ENCODE measurements at regions not wholly inside any gene's neighbourhood (a gene's known extent, or its start where the extent isn't known, plus 50 kb on each side); places are given as distances from the start of the nearest gene placed in this dataset.

- H3K9me3 Mint-ChIP-seq: no peaks in the 10 kb centered on the region
- DNase-seq: no peak
- no peaks in the 10 kb centered on the region for H3K4me1 Mint-ChIP-seq
- H3K4me3 Mint-ChIP-seq: no peak overlapping the region
- no peaks in the 10 kb centered on the region for H3K27me3 Mint-ChIP-seq
- POLR2A ChIA-PET: no interaction called here
- H3K27ac Mint-ChIP-seq: no peak overlapping the region
- H3K36me3 Mint-ChIP-seq (ENCODE audit: low read depth): no peaks in the 10 kb centered on the region
- CTCF ChIA-PET: no interaction called here
Observed at GRCh38 chr2:120854766-120855530, 119.3 kb downstream of the GLI2 start.

- ChIA-PET POLR2A (no interaction called here), CTCF (no interaction called here)
- Mint-ChIP-seq H3K4me1 (no peaks in the 10 kb centered on the region), H3K9me3 (no peaks in the 10 kb centered on the region), H3K27ac (no peak overlapping the region), H3K36me3 (ENCODE audit: low read depth) (no peaks in the 10 kb centered on the region), H3K27me3 (no peaks in the 10 kb centered on the region), H3K4me3 (no peak overlapping the region)
- DNase-seq: no peak
Observed at GRCh38 chr2:120855855-120856405, 120.3 kb downstream of the GLI2 start.

GRCh38 chr2:120856421-120856862, 120.8 kb downstream of the GLI2 start:
- no peak overlapping the region for H3K4me3 Mint-ChIP-seq
- CTCF ChIA-PET: no interaction called here

GRCh38 chr2:120857422-120857821, 121.8 kb downstream of the GLI2 start:
- no peak for DNase-seq
- CTCF ChIA-PET: no interaction called here
- Mint-ChIP-seq H3K27me3 (no peaks in the 10 kb centered on the region), H3K4me3 (no peak overlapping the region), H3K36me3 (ENCODE audit: low read depth) (no peaks in the 10 kb centered on the region), H3K9me3 (no peaks in the 10 kb centered on the region), H3K27ac (no peak overlapping the region), H3K4me1 (no peaks in the 10 kb centered on the region)
- POLR2A ChIA-PET: no interaction called here

More at GRCh38 chr2:120856421-120856862, 120.8 kb downstream of the GLI2 start:
- Mint-ChIP-seq H3K9me3 (no peaks in the 10 kb centered on the region), H3K4me1 (no peaks in the 10 kb centered on the region), H3K36me3 (ENCODE audit: low read depth) (no peaks in the 10 kb centered on the region), H3K27me3 (no peaks in the 10 kb centered on the region), H3K27ac (no peak overlapping the region)
- POLR2A ChIA-PET: no interaction called here
- DNase-seq: no peak

GRCh38 chr2:120857931-120858330, 122.3 kb downstream of the GLI2 start:
- CTCF ChIA-PET: no interaction called here

GRCh38 chr2:120858361-120859106, 122.9 kb downstream of the GLI2 start:
- DNase-seq: no peak
- Mint-ChIP-seq H3K4me3 (no peak overlapping the region), H3K36me3 (ENCODE audit: low read depth) (no peaks in the 10 kb centered on the region), H3K27me3 (no peaks in the 10 kb centered on the region), H3K27ac (no peak overlapping the region), H3K4me1 (no peaks in the 10 kb centered on the region), H3K9me3 (no peaks in the 10 kb centered on the region)
- POLR2A ChIA-PET: no interaction called here
- CTCF ChIA-PET: no interaction called here

More at GRCh38 chr2:120857931-120858330, 122.3 kb downstream of the GLI2 start:
- H3K27ac Mint-ChIP-seq: no peak overlapping the region
- DNase-seq: no peak
- no peaks in the 10 kb centered on the region for H3K36me3 Mint-ChIP-seq (ENCODE audit: low read depth)
- no peak overlapping the region for H3K4me3 Mint-ChIP-seq
- H3K27me3 Mint-ChIP-seq: no peaks in the 10 kb centered on the region
- H3K9me3 Mint-ChIP-seq: no peaks in the 10 kb centered on the region
- H3K4me1 Mint-ChIP-seq: no peaks in the 10 kb centered on the region
- POLR2A ChIA-PET: no interaction called here

- H3K4me3 Mint-ChIP-seq: no peak overlapping the region
Observed at GRCh38 chr2:120859128-120859527, 123.5 kb downstream of the GLI2 start.

GRCh38 chr2:120859814-120860578, 124.3 kb downstream of the GLI2 start:
- no peak for DNase-seq
- no peak overlapping the region for H3K4me3 Mint-ChIP-seq
- H3K27ac Mint-ChIP-seq: no peak overlapping the region
- no peaks in the 10 kb centered on the region for H3K9me3 Mint-ChIP-seq
- POLR2A ChIA-PET: no interaction called here
- no peaks in the 10 kb centered on the region for H3K27me3 Mint-ChIP-seq
- no peaks in the 10 kb centered on the region for H3K36me3 Mint-ChIP-seq (ENCODE audit: low read depth)
- CTCF ChIA-PET: no interaction called here
- no peaks in the 10 kb centered on the region for H3K4me1 Mint-ChIP-seq

More at GRCh38 chr2:120859128-120859527, 123.5 kb downstream of the GLI2 start:
- Mint-ChIP-seq H3K4me1 (no peaks in the 10 kb centered on the region), H3K27ac (no peak overlapping the region), H3K36me3 (ENCODE audit: low read depth) (no peaks in the 10 kb centered on the region), H3K9me3 (no peaks in the 10 kb centered on the region), H3K27me3 (no peaks in the 10 kb centered on the region)
- ChIA-PET CTCF (no interaction called here), POLR2A (no interaction called here)
- no peak for DNase-seq

GRCh38 chr2:120860579-120860922, 124.9 kb downstream of the GLI2 start:
- no peaks in the 10 kb centered on the region for H3K36me3 Mint-ChIP-seq (ENCODE audit: low read depth)
- H3K27me3 Mint-ChIP-seq: no peaks in the 10 kb centered on the region
- CTCF ChIA-PET: no interaction called here
- H3K27ac Mint-ChIP-seq: no peak overlapping the region
- no peaks in the 10 kb centered on the region for H3K4me1 Mint-ChIP-seq
- POLR2A ChIA-PET: no interaction called here
- DNase-seq: no peak
- H3K4me3 Mint-ChIP-seq: no peak overlapping the region
- no peaks in the 10 kb centered on the region for H3K9me3 Mint-ChIP-seq

- CTCF ChIA-PET: no interaction called here
Observed at GRCh38 chr2:120861191-120861575, 125.5 kb downstream of the GLI2 start.

GRCh38 chr2:120861576-120862191, 126.0 kb downstream of the GLI2 start:
- Mint-ChIP-seq H3K4me3 (no peak overlapping the region), H3K9me3 (no peaks in the 10 kb centered on the region), H3K27ac (no peak overlapping the region), H3K4me1 (no peaks in the 10 kb centered on the region), H3K36me3 (ENCODE audit: low read depth) (no peaks in the 10 kb centered on the region), H3K27me3 (peaks cover 5% of the 10 kb centered on the region)
- POLR2A ChIA-PET: no interaction called here
- DNase-seq: no peak
- CTCF ChIA-PET: no interaction called here

More at GRCh38 chr2:120861191-120861575, 125.5 kb downstream of the GLI2 start:
- no peak for DNase-seq
- H3K4me3 Mint-ChIP-seq: no peak overlapping the region
- H3K36me3 Mint-ChIP-seq (ENCODE audit: low read depth): no peaks in the 10 kb centered on the region
- H3K27ac Mint-ChIP-seq: no peak overlapping the region
- no peaks in the 10 kb centered on the region for H3K9me3 Mint-ChIP-seq
- H3K27me3 Mint-ChIP-seq: peaks cover 3% of the 10 kb centered on the region
- H3K4me1 Mint-ChIP-seq: no peaks in the 10 kb centered on the region
- POLR2A ChIA-PET: no interaction called here

- H3K4me1 Mint-ChIP-seq: no peaks in the 10 kb centered on the region
- no peak for DNase-seq
- ChIA-PET CTCF (no interaction called here), POLR2A (no interaction called here)
- H3K36me3 Mint-ChIP-seq (ENCODE audit: low read depth): no peaks in the 10 kb centered on the region
- no peaks in the 10 kb centered on the region for H3K9me3 Mint-ChIP-seq
- peaks cover 11% of the 10 kb centered on the region for H3K27me3 Mint-ChIP-seq
- H3K27ac Mint-ChIP-seq: no peak overlapping the region
- no peak overlapping the region for H3K4me3 Mint-ChIP-seq
Observed at GRCh38 chr2:120862201-120863060, 126.8 kb downstream of the GLI2 start.
